Kidney (tissue), 13 donors: ENCODE measurements at regions not wholly inside any gene's neighbourhood (a gene's known extent, or its start where the extent isn't known, plus 50 kb on each side); places are given as distances from the start of the nearest gene placed in this dataset.

Source experiments
- DNase-seq, 5 donors: peaks; one replicate each; pipeline ENCODE4 v3.0.0-alpha.2; 2013 to 2020
- FAIRE-seq: peaks from 2 replicates; lab custom pipeline; 2012; peaks lifted over from hg19 to GRCh38; lab: Jason Lieb, UNC
- H3K27ac ChIP-seq, 2 donors: one replicate each; pipeline ENCODE4 v1.7.0; 2013; ENCODE audit warnings: low read depth in 2 of 2, low read length in 2 of 2, inconsistent platforms in 1 of 2
- H3K27me3 ChIP-seq: one replicate; pipeline ENCODE4 v1.7.1; 2013; ENCODE audit warnings: low read length, inconsistent platforms; ENCODE audit not compliant: control insufficient read depth, insufficient read depth
- H3K36me3 ChIP-seq, 3 donors: one replicate each; pipeline versions ENCODE4 v1.7.0 to v1.7.1; 2013; ENCODE audit warnings: low read length in 3 of 3, control low read depth in 1 of 3, inconsistent platforms in 1 of 3; ENCODE audit not compliant: insufficient read depth in 3 of 3, control insufficient read depth in 2 of 3
- H3K4me1 ChIP-seq, 3 donors: one replicate each; pipeline versions ENCODE4 v1.7.0 to v1.7.1; 2013; ENCODE audit warnings: low read length in 3 of 3, inconsistent platforms in 1 of 3, low read depth in 1 of 3; ENCODE audit not compliant: control insufficient read depth in 2 of 3, insufficient read depth in 2 of 3
- H3K4me3 ChIP-seq, 3 donors: one replicate each; pipeline versions ENCODE4 v1.7.0 to v1.8.1; 2013; ENCODE audit warnings: low read length in 3 of 3, control low read depth in 1 of 3, inconsistent platforms in 1 of 3
- H3K9ac ChIP-seq, 3 donors: one replicate each; pipeline versions ENCODE4 v1.7.0 to v1.7.1; 2013; ENCODE audit warnings: low read length in 3 of 3, control low read depth in 1 of 3, inconsistent platforms in 1 of 3
- H3K9me3 ChIP-seq, 3 donors: one replicate each; pipeline versions ENCODE4 v1.7.0 to v1.7.1; 2013; ENCODE audit warnings: low read length in 3 of 3, control low read depth in 1 of 3, inconsistent platforms in 1 of 3; ENCODE audit not compliant: control insufficient read depth in 2 of 3, insufficient read depth in 1 of 3
- CTCF ChIP-seq: IDR thresholded peaks from 3 replicates; pipeline ENCODE4 v1.5.1; 2012; ENCODE audit warnings: mild to moderate bottlenecking, moderate library complexity, borderline replicate concordance; ENCODE audit not compliant: insufficient read depth; ENCODE audit errors: extremely low read depth
- intact Hi-C: fragments of 100-400 bp; cut with DNase I; formaldehyde crosslinking; loops from one replicate; pipeline ENCODE4 v1.11.1; 2022
- donor health status: control.
- donor health status: control.
- donor health status: control.
- donor health status: control.
- donor health status: control.
- donor health status: DM: yes; HTN: yes; CAD: no.
- donor health status: Normal renal cell carcinoma (clear cell type).

GRCh38 chr2:150584081-150584480 is 96.6 kb upstream of the RND3 start:
- H3K9ac ChIP-seq: no peak overlapping the region

GRCh38 chr2:150581717-150582472 is 94.4 kb upstream of the RND3 start:
- intact Hi-C loops: no loop called here
- Histone ChIP-seq H3K9me3 (peaks cover 0 to 16% (median 7%) of the 10 kb centered on the region in 3 donors), H3K27me3 (no peaks in the 10 kb centered on the region), H3K4me1 (no peaks in the 10 kb centered on the region), H3K36me3 (no peaks in the 10 kb centered on the region), H3K9ac (no peak overlapping the region), H3K27ac (no peak overlapping the region), H3K4me3 (no peak overlapping the region)
- FAIRE-seq (no peak), DNase-seq (no peak)
- no peak for TF ChIP-seq CTCF

More at GRCh38 chr2:150584081-150584480, 96.6 kb upstream of the RND3 start:
- intact Hi-C loops: no loop called here
- no peak overlapping the region for H3K27ac ChIP-seq
- H3K27me3 ChIP-seq: no peaks in the 10 kb centered on the region
- H3K9me3 ChIP-seq: peaks cover 0 to 5% (median 4%) of the 10 kb centered on the region in 3 donors
- no peak for FAIRE-seq
- H3K4me3 ChIP-seq: no peak overlapping the region
- H3K36me3 ChIP-seq: no peaks in the 10 kb centered on the region
- no peak for DNase-seq
- TF ChIP-seq CTCF: no peak
- H3K4me1 ChIP-seq: peaks cover 0 to 6% (median 0%) of the 10 kb centered on the region in 3 donors

GRCh38 chr2:150578481-150578880 is 91.0 kb upstream of the RND3 start:
- no peaks in the 10 kb centered on the region for H3K27me3 ChIP-seq
- no peak for TF ChIP-seq CTCF
- no peaks in the 10 kb centered on the region for H3K36me3 ChIP-seq
- FAIRE-seq: no peak
- no peak overlapping the region for H3K4me3 ChIP-seq
- DNase-seq: no peak
- H3K27ac ChIP-seq: no peak overlapping the region
- intact Hi-C loops: no loop called here
- no peak overlapping the region for H3K9ac ChIP-seq
- H3K9me3 ChIP-seq: peaks cover 0 to 16% (median 7%) of the 10 kb centered on the region in 3 donors
- no peaks in the 10 kb centered on the region for H3K4me1 ChIP-seq

- Histone ChIP-seq H3K9ac (no peak overlapping the region), H3K4me1 (no peaks in the 10 kb centered on the region), H3K27me3 (no peaks in the 10 kb centered on the region), H3K4me3 (no peak overlapping the region), H3K27ac (no peak overlapping the region), H3K9me3 (peaks cover 0 to 16% (median 7%) of the 10 kb centered on the region in 3 donors), H3K36me3 (no peaks in the 10 kb centered on the region)
- DNase-seq (no peak), FAIRE-seq (no peak)
- intact Hi-C loops: no loop called here
- TF ChIP-seq CTCF: no peak
Measured at GRCh38 chr2:150575861-150576260, 88.4 kb upstream of the RND3 start.
